ENCODE measurements at regions not wholly inside any gene's neighbourhood (a gene's known extent, or its start where the extent isn't known, plus 50 kb on each side); places are given as distances from the start of the nearest gene placed in this dataset.

DNA sequence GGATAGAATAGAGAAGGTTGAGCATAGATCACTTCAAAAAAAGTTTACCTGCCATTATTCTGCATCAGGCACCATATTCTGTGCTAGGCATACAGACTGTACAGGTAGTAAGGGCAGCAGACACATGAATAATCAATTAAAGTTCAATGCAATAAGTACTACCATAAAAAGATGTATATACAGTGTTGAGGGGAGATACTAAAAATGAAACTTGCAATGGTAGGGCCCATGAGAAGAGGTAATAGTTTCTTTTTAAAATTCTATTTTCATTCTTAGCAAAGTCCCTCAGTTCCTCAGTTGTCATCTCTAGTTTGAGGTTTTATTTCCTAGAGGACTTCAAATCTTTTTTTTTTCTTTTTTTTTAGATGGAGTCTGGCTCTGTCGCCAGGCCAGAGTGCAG, 819.9 kb downstream of the FAM181B start:
- TF ChIP-seq POLR2AphosphoS5 (IDR thresholded peaks at IDR 0.05; ENCODE audit: low read depth) (no peak), CTCF (IDR thresholded peaks at IDR 0.05; ENCODE audit: insufficient read depth, low read length) (no peak), SPI1 (IDR thresholded peaks at IDR 0.05; ENCODE audit: borderline replicate concordance, low read depth) (no peak), REST (IDR thresholded peaks at IDR 0.05; ENCODE audit: insufficient replicate concordance, low read depth) (no peak), GABPA (IDR thresholded peaks at IDR 0.05; ENCODE audit: low read depth) (no peak)
- DNase-seq (ENCODE audit: low read depth in 1 of 2, low spot score in 1 of 2), result no peak
- Histone ChIP-seq H3K27ac (replicated peaks) (no peak overlapping the region), H3K4me3 (replicated peaks; ENCODE audit: insufficient read depth, low read length) (no peak overlapping the region), H3K27me3 (ENCODE audit: insufficient read depth, poor library complexity, severe bottlenecking) (no peaks in the 10 kb centered on the region)

GRCh38 chr11:81907996-81908395, 825.7 kb downstream of the FAM181B start:
- no peak for TF ChIP-seq POLR2AphosphoS5 (IDR thresholded peaks at IDR 0.05; ENCODE audit: low read depth)
- no peak for DNase-seq (ENCODE audit: low read depth in 1 of 2, low spot score in 1 of 2)

DNA sequence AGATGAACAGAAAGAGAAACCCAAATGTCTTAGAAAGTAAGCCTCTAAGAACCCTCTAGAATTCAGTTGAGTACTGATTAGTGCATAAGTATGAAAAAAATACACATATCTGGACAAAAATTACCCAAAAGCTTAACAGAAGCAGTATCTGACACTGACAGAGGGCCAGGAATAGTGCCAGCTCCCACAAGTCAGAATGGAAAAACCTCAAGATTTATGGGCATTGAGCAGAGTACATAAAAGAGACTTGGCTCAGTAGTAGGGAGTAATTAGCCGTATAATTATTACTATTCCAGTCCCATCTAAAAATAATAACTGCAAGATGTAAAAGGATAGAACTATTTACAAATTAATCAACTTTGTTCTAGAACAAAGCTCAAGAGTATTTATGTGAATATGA, 834.5 kb downstream of the FAM181B start:
- Histone ChIP-seq H3K27ac (replicated peaks) (no peak overlapping the region), H3K27me3 (ENCODE audit: insufficient read depth, poor library complexity, severe bottlenecking) (no peaks in the 10 kb centered on the region), H3K4me3 (replicated peaks; ENCODE audit: insufficient read depth, low read length) (no peak overlapping the region)
- TF ChIP-seq REST (IDR thresholded peaks at IDR 0.05; ENCODE audit: insufficient replicate concordance, low read depth), result no peak
- TF ChIP-seq SPI1 (IDR thresholded peaks at IDR 0.05; ENCODE audit: borderline replicate concordance, low read depth), result no peak
- TF ChIP-seq POLR2AphosphoS5 (IDR thresholded peaks at IDR 0.05; ENCODE audit: low read depth), result no peak
- TF ChIP-seq GABPA (IDR thresholded peaks at IDR 0.05; ENCODE audit: low read depth), result no peak
- no peak for TF ChIP-seq CTCF (IDR thresholded peaks at IDR 0.05; ENCODE audit: insufficient read depth, low read length)
- DNase-seq (ENCODE audit: low read depth in 1 of 2, low spot score in 1 of 2), result no peak

More at GRCh38 chr11:81907996-81908395, 825.7 kb downstream of the FAM181B start:
- no peaks in the 10 kb centered on the region for H3K27me3 ChIP-seq (ENCODE audit: insufficient read depth, poor library complexity, severe bottlenecking)
- H3K4me3 ChIP-seq (replicated peaks; ENCODE audit: insufficient read depth, low read length), result no peak overlapping the region
- H3K27ac ChIP-seq (replicated peaks), result no peak overlapping the region

DNA sequence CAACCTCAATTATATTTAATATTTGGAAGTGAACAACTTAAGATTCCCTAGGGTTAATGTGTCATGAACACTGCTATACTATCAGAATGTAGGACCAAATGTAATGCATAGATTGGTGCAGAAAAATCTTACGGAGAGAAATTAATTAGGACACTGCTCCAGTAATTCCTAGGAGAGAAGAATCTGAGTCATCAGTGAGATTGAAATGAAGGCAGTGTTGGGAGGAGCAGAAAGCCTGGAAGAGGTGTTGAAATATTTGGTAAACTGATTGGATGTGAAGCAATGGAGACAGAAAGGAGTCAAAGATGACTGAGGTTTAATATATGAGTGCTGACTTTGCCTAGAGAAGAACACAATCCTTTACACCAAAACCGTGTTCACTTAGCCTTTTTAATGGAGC, 836.0 kb downstream of the FAM181B start:
- no peaks in the 10 kb centered on the region for H3K27me3 ChIP-seq (ENCODE audit: insufficient read depth, poor library complexity, severe bottlenecking)
- TF ChIP-seq CTCF (IDR thresholded peaks at IDR 0.05; ENCODE audit: insufficient read depth, low read length) (no peak), POLR2AphosphoS5 (IDR thresholded peaks at IDR 0.05; ENCODE audit: low read depth) (no peak), REST (IDR thresholded peaks at IDR 0.05; ENCODE audit: insufficient replicate concordance, low read depth) (no peak), GABPA (IDR thresholded peaks at IDR 0.05; ENCODE audit: low read depth) (no peak), SPI1 (IDR thresholded peaks at IDR 0.05; ENCODE audit: borderline replicate concordance, low read depth) (no peak)
- no peak for DNase-seq (ENCODE audit: low read depth in 1 of 2, low spot score in 1 of 2)
- no peak overlapping the region for H3K4me3 ChIP-seq (replicated peaks; ENCODE audit: insufficient read depth, low read length)
- no peak overlapping the region for H3K27ac ChIP-seq (replicated peaks)

All from HL-60 (cell line).